ENCODE measurements at regions not wholly inside any gene's neighbourhood (a gene's known extent, or its start where the extent isn't known, plus 50 kb on each side); places are given as distances from the start of the nearest gene placed in this dataset.
A peak's percentile ranks its signal among the peaks of the same experiment; 100 is the strongest.
"Not testable (repeated sequence)": the region's sequence is repeated elsewhere in the genome, so short reads cannot be mapped to it uniquely, and the experiment has no call there.

DNA sequence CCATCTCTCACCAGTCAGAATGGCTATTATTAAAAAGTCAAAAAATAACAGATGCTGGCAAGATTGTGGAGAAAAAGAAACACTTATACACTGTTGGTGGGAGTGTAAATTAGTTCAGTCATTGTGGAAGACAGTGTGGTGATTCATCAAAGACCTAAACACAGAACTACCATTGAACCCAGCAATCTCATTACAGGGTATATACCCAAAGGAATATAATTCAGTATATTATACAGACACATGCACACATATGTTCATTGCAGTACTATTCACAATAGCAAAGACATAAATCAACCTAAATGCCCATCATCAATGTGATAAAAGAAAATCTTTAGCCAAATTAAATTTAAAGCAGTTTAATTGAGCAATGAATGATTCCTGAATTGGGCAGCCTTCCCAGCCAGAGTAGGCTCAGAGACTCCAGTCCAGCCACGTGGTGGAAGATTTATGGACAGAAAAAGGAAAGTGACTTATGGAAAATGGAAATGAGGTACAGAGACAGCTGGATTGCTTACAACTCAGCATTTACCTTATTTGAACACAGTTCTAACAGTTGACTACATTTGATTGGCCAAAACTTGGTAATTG is 377.1 kb upstream of the SLC39A10 start:
- DNase-seq, result no peak

DNA sequence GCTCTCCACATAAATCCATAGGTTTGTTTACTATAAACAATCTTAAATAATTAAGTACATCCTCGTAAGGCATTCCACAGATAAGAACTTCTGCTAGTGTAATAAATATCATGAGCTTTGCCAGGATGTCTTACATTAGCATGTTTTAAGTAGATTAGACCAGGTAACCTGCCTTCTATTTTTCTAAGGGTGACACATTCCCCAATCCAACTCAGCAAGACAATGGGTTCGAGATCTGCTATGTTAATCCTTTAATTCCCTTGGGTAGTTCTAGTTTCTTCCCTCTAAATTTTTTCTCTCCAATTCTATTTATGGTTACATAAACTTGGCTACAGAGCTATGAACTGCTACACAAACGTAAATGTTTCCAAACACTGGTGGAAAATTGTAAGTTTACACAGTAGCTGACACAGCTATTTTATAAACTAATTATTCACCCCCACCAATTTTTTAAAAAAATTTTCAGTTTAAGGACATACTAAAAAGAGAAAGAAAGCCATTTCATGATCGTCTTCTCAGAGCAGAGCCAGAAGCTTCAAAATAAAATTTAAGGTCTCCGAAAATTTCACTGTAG is 386.5 kb upstream of the SLC39A10 start:
- DNase-seq, result no peak

- no peak for DNase-seq
Observed at GRCh38 chr2:195269220-195269619, 387.8 kb upstream of the SLC39A10 start.

DNA sequence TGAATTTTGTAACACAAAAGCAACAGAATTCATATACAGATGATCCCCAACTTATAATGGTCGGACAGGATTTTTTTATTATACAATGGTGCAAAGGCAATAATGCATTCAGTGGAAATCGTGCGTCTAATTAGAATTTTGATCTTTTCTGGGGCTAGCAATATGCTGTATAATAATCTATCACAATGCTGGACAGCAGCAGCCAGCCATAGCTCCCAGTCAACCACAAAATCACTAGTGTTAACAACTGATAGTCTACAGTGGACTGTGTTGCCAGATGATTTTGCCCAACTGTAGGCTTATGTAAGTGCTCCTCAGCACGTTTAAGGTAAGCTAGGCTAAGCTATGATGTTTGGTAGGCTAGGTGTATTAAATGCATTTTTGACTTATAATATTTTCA is 399.0 kb upstream of the SLC39A10 start:
- no peak for DNase-seq

- DNase-seq, result no peak
Observed at GRCh38 chr2:195252018-195252417, 405.0 kb upstream of the SLC39A10 start.

- peak; percentile 4 for DNase-seq
Observed at GRCh38 chr2:195251214-195251613, 405.8 kb upstream of the SLC39A10 start.

DNA sequence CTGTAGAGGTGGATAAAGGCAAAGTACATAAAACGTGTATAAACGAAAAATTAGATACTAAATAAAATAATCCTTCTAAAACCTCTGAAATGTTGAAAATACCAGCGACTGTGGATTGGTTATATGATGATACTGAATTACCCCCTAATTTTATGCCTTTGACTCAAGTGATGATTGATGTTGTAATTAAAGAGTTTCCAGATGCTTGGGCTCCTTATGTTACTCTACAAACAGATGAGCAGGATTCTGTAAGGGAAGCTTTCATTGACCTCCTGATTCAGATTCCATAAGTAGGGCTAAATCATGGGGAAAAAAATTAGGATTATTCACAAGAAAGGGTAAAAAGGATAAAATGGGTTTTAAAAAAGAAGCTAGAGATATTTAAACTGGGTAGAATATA is 418.2 kb upstream of the SLC39A10 start:
- no peak for DNase-seq

GRCh38 chr2:195238379-195238778 is 418.6 kb upstream of the SLC39A10 start:
- DNase-seq, result no peak

DNA sequence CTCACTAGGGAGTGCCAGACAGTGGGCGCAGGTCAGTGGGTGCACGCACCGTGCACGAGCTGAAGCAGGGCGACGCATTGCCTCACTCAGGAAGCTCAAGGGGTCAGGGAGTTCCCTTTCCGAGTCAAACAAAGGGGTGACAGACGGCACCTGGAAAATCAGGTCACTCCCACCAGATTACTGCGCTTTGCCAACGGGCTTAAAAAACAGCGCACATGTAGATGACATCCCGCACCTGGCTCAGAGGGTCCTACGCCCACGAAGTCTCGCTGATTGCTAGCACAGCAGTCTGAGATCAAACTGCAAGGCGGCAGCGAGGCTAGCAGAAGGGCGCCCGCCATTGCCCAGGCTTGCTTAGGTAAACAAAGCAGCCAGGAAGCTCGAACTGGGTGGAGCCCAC is 428.5 kb upstream of the SLC39A10 start:
- DNase-seq, result not testable (repeated sequence)

GRCh38 chr2:195214072-195214471 is 443.0 kb upstream of the SLC39A10 start:
- no peak for DNase-seq

DNA sequence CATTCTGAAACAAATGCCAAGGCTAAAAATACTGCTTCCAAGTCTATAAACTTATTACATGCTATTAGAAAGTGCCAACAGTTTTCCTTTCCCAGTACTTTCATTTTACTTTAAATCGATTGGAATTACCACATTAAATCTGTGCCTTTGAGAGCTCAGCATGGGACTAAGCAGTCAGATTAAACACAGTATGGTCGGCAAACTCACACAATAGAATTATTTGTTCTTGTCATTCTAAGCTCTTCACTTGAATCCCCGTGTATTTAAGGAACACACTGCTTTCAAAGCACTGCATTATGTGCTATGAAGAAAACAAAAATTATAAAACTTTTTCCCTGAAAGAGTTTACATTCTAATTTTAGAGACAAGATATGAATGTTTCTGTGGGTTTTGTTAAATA is 444.4 kb upstream of the SLC39A10 start:
- DNase-seq, result no peak

GRCh38 chr2:195202163-195202845 is 454.7 kb upstream of the SLC39A10 start:
- DNase-seq, result no peak

GRCh38 chr2:195199864-195200263 is 457.2 kb upstream of the SLC39A10 start:
- DNase-seq, result no peak

- no peak for DNase-seq
Observed at GRCh38 chr2:195181059-195181705, 475.8 kb upstream of the SLC39A10 start.

- no peak for DNase-seq
Observed at GRCh38 chr2:195168369-195168768, 488.7 kb upstream of the SLC39A10 start.

- DNase-seq, result no peak
Observed at GRCh38 chr2:195164930-195165329, 492.1 kb upstream of the SLC39A10 start.

DNA sequence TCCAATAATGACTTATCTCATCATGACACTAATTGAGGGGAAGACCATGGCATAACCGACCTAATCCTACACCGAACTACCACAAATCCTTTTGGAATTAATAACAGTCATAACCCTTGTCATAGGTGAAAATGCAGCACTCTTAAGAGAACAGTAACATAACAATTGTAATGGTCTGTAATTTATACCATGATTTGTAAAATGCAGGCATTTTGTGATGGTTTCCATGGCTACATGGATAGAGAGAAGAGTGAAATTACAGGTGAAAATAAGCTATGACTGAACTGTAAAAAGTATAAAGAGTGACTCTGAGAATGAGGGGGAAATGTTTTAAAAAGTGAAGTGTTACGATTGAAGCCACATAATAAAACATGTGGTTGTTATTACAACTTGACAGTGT is 494.1 kb upstream of the SLC39A10 start:
- DNase-seq, result no peak

GRCh38 chr2:195162194-195162593 is 494.8 kb upstream of the SLC39A10 start:
- no peak for DNase-seq

- no peak for DNase-seq
Observed at GRCh38 chr2:195160963-195161362, 496.1 kb upstream of the SLC39A10 start.

DNA sequence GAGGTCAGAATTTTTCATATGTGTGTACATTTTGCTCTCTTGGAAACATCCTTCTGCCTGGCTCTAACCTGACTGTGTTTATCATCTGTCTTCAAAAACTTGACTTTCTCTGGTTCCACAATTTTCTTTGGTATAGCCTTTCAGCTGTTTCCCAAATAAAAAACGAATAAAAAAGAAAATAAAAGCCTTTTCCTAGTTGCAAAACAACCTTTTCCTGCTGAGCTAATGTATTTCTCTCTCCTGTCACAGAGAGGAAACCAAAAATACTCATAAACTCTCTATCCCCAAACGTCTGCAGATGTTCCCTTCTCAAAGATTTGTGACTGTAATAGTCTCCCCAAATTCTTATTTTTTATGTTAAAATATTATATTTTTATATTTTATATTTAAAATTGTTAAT is 505.3 kb upstream of the SLC39A10 start:
- peak; percentile 1 for DNase-seq

- no peak for DNase-seq
Observed at GRCh38 chr2:195150819-195151218, 506.2 kb upstream of the SLC39A10 start.

DNA sequence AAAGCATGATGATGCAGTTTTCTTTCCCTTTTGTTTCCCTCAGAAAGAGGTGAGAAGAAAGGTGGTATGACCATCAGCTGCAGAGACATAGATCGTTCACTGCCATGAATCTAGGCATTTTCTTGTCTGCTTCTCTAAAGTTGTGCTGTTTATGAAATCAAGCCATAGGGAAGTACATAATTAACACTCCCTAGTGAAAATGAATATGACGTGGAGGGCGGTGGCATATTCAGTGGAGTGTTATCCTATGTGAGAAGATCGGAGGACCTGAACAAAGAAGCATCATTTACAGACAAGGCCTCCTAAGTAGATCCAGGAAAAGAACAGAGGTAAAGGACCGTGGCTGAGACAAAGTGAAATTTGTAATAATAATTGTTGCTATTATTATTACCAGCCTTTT is 509.0 kb upstream of the SLC39A10 start:
- DNase-seq, result no peak

- no peak for DNase-seq
Observed at GRCh38 chr2:195146761-195147541, 510.1 kb upstream of the SLC39A10 start.
